GM21381 (cell line): ENCODE measurements at regions not wholly inside any gene's neighbourhood (a gene's known extent, or its start where the extent isn't known, plus 50 kb on each side); places are given as distances from the start of the nearest gene placed in this dataset.

Experiments
- ATAC-seq: cut with Tn5 transposase; IDR thresholded peaks from one replicate; pipeline ENCODE4 v1.9.1; 2021; ENCODE audit warnings: mild to moderate bottlenecking, moderate library complexity; ENCODE audit not compliant: unreplicated experiment

- ATAC-seq = no peak
Measured at GRCh38 chr11:134639586-134640330, 227.7 kb upstream of the B3GAT1 start.

DNA sequence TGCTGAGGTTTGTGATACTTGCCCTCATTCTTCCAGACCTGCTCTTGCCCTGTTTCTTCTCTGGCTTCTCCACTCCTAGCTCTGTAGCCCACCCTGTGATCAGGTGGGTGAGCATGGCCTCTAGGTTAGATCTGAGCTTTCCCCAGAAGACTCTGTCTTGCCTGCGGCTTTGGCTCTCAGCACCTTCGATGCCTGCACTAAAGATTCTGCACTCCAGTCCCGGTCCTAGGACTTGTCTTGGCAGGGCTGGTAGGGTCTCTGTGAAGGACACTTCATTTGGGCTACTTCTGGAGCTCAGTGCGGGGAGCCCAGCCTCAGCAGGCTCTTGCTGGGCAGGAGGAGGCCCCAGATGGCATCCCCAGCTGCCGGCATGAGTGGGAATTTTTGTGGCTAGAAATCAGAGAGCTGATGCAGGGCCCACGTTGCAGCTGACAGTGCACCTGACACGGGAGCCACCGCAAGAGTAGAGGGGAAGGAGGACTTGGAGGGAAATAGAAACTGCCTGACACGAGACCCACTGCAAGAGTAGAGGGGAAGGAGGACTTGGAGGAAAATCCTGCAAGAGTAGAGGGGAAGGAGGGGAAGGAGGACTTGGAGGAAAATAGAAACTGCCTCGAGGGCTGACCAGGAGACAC is 226.9 kb upstream of the B3GAT1 start:
- no peak for ATAC-seq

DNA sequence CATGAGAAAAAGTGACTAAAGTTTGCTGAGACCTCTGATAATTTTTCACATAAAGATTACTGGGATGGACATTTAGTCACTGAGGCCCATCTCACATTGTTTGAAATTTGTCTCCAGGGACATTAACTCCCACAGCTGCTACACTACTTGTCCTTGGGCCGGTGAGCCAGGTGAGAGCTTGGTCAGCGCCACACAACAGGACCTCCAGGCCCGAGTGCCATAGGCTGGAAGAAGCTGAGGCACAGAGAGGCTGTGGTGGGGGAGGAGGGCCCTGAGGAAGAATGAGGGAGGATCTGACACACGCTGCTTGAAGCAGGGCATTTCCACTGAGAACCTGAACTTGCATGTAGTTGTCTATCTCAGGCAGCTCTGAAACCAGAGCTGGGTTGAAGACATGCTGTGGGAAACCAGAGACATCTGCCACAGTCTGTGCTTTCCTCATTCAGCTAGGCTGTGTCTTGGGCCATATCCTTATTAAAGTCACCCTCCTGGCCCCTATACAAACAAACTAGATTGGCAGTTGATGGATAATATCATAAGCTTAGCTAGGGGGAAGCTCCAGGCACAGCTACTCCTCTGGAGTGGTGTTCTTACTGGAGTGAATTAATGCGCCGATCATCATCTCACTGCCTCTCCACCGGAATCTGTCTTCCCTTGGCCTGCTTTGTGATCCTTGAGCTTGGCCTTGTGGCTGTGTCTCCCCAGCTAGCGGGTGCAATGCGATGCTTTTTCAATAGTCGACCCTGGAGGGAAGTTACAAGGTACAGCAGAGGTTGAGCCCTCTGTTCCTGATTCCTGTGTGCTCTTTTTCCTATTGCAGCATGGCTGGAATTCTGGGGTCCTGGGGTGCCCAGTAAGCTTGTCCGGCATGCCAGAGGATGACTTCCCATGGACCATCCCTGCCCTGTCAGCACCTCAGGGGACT is 225.3 kb upstream of the B3GAT1 start:
- no peak for ATAC-seq

DNA sequence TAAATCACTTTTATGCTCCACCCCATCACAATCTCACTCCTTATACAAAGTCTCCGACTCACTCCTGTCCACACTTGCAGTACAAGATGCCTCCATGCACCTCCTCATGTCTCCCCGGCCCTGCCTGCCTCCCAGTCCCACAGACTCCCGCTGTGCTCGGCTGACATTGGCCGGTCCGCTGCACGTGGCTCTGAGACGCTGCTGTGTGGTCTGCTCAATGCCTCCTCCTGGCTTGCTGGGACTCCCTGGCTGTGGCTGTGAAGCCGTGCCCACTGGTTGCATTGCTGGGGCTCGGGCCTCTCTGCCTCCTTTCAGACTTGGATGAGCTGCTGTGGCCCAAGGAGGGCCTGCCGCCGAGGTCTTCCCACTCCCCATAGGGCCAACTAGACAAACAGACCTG is 224.0 kb upstream of the B3GAT1 start:
- no peak for ATAC-seq

DNA sequence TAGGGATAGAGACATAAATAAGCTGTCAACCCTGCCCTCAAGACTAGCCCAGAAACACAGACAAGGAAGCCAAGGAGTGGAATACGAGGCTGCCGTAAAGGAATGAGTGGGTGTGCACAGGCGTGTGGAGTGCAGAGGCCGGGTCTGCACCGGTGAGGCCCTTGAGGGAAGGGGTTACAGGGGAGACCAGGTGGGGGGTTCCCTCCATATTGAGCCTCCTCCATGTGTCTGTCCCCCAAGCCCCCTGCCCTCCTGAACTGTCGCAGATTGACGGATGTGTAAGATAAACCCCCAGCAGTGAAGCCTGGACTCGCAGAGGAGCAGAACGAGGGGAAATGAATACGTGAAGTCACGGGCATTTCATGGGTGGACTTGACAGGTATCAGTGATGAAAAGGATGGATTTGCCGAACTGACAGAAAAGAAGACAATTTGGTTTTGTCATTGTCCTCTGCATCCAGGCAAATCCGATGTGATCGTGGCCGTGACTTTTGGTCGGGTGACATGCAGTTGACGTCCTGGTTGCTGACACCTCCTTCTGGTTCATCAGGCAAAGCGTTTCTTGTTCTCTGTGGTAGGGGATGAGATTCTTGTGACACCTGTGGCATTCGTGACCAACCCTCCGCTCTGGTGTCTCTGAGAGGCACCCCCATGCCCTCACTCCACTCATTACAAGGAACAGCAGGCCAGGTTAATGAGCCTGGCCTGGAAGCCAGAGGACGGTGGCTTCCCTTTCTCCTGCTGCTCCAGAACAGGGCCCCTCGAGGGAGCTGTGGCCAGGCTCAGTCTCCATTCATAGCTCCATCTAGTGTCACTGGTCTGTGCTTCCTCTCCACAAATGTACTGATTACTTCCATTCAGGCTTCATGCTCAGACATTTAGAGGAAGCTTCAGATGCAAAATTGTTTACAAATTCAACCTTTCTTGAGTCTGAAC is 223.1 kb upstream of the B3GAT1 start:
- no peak for ATAC-seq

GRCh38 chr11:134633276-134633675 is 221.2 kb upstream of the B3GAT1 start:
- ATAC-seq = no peak

DNA sequence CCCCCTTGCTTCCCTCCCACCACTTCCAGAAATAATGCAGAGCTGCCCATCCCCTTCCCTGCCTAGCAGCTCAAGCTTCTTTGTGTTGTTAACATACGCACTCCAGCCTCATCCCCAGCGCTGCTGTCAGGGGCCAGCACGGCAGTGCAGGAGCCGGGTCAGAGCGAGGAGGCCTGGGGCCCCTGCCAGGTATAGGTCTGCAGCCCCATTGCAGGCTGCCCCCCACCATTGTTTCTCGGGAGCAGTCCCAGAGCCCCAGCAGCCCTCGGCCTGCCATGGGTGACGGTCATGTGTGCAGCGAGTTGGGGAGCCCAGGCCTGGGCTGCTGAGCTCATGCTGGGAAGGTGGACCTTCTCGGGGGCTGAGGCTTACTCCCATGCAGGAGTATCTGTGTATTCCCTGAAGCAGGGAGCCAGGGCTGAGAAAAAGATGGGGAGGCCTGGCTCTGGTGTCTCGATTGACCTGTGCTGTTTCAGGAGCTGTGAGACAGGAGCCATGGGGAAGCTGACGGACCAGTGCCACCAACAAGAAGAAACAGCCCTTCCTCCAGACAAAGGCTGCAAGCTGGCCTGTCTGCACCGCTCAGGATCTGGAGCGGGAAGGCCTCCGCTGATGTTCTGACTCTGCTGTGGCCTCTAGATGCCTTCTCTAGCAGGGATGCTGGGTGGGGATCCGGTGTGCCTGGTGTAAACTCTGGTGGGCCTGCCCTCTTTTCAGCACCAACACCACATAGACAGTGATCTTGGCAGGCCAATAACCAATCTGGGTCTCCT is 220.5 kb upstream of the B3GAT1 start:
- ATAC-seq = no peak

DNA sequence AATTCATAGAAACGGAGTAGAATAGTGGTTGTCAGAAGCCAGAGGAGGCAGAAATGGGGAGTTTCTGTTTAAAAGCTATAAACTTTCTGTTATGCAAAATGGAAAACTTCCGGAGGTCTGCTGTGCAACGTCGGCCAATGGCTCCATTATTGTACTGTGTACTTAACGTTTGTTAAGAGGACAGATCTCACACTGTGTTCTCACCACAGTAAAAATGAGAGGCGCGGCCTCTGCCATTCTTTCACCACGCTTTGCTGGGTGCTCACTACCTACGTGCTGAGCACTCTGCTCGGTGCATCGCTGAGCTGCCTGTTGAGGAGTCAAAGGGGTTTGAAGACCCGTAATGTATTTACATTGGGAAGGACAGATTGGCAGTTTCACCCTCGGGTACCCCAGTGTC is 218.8 kb upstream of the B3GAT1 start:
- ATAC-seq = no peak

- no peak for ATAC-seq
Measured at GRCh38 chr11:134628426-134628825, 216.4 kb upstream of the B3GAT1 start.

DNA sequence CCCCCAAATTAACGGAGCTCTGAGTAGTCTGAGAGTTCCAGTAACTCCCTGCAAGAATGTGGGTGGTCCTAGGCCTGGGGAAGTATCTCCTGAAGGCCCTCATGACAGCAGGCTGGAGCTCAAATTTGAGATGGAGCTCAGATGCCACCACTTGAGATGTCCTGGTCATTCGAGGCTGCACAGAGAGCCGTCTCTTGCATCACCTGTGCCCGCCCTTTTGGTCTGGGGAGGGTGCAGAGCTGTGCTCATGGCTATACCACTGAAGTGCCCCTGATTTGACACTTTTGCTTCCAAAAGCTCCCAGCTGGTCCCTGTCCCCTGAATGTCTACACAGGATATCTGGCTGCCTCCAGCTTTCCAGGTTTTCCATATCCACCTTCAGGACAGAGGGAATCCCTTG is 214.0 kb upstream of the B3GAT1 start:
- no peak for ATAC-seq

DNA sequence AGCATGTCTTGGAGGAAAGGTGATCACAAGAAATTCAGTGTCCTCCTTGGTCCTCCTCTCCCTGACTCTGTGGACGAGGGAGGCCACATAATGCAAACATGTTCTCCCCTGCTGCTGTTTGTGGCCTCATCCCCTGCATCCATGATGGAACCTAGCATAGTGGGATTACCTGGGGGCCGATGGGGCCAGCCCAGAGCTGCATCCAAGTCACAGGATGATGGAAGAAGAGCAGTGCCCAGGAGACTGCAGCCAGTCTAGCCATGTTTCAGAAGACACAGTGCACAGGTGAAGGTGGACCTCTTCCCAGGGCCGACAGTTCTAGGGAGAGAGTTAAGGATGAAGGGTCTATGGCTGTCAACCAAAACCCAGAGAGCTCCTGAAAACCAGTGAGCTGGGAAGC is 213.6 kb upstream of the B3GAT1 start:
- ATAC-seq = no peak

DNA sequence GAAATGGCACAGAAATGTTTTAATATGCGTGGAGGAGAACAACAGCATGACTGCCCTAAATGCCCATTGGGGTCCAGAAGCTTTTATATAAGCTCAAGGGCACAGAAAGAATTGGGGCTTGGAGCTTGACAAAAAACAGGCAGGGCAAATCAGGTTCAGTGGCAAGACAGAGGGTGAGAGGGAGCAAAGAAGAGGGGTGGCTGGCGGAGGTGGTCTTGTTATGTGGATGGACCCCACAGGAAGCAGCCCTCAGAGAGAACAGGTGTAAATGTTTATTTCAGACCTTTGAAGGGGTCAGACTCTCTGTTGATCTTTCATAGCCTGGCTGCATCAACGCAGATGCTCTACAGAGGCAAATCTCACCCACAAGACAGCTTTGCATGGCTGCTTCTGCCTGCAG is 213.1 kb upstream of the B3GAT1 start:
- no peak for ATAC-seq

- no peak for ATAC-seq
Measured at GRCh38 chr11:134624166-134624920, 212.3 kb upstream of the B3GAT1 start.

DNA sequence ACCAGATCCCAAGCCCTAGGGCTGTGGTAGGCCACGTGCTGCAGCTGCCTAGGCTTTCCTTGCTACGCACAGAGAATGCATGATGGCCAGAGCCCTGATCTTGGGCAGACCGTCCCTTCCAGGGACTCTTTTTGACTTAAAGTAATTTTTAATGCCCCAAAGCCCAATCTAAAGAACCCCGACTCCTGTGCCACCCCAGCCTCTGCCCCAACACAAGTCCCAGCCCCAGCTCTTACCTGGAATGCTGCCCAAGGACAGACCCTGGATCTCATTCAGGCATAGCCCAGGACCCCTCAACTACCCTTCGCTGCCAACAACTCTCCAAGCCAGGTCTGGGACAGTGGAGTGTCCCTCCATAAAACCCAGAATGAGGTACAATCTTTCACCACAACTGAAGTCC is 211.7 kb upstream of the B3GAT1 start:
- no peak for ATAC-seq

DNA sequence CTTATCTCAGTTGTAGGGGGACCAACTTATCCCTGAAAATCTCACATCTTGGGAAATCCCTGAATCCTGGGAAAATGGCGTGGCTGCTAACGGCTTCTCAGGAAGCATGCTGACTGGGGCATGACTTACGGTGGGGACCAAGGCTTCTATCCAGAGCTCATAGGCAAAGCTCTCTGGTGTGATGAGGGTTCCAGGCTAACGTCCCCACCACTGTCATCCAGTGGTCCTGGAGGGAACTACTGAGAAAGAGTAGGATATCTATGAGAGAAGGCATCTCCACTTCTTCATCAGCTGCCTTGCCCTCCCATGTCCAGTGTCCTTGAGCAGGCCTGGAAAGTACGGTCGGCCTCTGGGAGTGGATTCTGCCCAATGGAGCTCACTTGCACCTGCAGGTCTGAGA is 210.4 kb upstream of the B3GAT1 start:
- ATAC-seq = no peak

GRCh38 chr11:134617360-134617759 is 205.3 kb upstream of the B3GAT1 start:
- ATAC-seq = no peak

GRCh38 chr11:134616038-134616437 is 204.0 kb upstream of the B3GAT1 start:
- ATAC-seq = no peak

DNA sequence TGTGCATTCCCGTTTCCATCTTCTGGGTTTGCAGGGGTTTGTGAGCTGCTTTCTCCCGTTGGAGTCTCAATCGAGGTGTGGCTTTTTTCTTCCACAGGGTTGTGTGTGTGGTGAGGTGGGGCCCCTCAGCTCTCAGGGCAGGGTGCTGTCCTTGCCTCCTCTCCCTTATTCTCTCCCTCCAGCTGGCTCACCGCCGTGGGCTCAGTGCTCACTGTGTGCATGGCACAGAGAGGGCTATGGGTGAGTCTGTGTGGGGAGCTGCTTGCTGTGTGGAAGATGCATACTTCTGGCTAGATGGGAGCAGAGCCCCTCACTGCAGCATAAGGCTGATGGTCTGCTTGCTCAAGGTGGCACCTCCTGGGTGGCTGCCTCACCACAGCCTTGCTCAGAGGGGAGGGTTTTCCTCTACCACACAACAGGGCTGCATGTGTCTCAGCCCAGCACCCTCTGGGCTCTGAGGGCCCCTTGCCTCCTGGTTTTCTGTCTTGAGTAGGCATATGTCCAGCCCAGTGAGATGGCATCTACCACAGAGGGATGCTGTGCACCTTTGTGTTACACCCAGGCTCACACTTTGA is 203.1 kb upstream of the B3GAT1 start:
- ATAC-seq = no peak

- no peak for ATAC-seq
Measured at GRCh38 chr11:134614141-134614540, 202.1 kb upstream of the B3GAT1 start.
